GM12872 (cell line): ENCODE measurements at regions not wholly inside any gene's neighbourhood (a gene's known extent, or its start where the extent isn't known, plus 50 kb on each side); places are given as distances from the start of the nearest gene placed in this dataset.

Experiments
- TF ChIP-seq, protein P1 (sequence below): IDR thresholded peaks from 3 replicates; pipeline ENCODE4 v1.5.1; 2011; ENCODE audit warnings: low read depth, mild to moderate bottlenecking, low read length, moderate library complexity; ENCODE audit not compliant: insufficient read depth

DNA sequence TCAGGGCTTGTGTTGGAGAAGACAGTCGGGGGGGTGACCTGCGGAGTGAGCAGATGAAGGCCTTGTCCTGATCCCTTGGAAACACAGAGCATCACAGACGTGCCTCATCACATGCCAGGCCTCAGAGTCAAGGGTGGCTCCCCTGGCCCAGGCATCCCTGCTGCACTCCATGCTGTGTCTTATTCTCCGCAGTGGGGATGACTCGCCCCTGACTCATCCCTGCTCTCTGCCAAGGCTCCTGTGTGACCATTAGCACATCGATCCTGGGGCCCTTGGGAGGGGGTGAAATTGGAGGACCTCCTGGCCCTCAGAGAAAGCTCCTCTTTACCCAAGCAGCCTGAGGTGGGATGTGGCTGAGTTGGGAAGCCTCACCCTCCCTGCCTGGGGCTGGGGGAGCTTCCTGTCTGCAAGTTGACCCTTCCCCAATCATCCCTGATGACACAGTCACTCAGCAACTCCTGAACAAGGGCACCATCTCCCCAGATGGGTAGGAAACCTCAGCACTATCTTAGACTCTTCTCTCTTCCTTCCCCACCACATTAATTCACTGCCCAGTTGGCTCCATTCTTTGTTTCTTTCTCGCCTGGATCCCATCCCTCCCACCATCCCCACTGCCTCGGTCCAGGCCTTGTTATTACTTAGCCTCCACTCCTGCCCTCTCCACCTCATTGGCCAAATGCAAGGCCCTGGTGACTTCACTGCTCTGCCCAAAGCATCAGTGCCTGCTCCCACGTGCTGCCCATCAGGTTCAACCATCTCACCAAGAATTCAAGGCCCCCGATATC, 74.6 kb downstream of the CAMK2N1 start:
- TF ChIP-seq, protein P1, sequence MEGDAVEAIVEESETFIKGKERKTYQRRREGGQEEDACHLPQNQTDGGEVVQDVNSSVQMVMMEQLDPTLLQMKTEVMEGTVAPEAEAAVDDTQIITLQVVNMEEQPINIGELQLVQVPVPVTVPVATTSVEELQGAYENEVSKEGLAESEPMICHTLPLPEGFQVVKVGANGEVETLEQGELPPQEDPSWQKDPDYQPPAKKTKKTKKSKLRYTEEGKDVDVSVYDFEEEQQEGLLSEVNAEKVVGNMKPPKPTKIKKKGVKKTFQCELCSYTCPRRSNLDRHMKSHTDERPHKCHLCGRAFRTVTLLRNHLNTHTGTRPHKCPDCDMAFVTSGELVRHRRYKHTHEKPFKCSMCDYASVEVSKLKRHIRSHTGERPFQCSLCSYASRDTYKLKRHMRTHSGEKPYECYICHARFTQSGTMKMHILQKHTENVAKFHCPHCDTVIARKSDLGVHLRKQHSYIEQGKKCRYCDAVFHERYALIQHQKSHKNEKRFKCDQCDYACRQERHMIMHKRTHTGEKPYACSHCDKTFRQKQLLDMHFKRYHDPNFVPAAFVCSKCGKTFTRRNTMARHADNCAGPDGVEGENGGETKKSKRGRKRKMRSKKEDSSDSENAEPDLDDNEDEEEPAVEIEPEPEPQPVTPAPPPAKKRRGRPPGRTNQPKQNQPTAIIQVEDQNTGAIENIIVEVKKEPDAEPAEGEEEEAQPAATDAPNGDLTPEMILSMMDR: no peak

DNA sequence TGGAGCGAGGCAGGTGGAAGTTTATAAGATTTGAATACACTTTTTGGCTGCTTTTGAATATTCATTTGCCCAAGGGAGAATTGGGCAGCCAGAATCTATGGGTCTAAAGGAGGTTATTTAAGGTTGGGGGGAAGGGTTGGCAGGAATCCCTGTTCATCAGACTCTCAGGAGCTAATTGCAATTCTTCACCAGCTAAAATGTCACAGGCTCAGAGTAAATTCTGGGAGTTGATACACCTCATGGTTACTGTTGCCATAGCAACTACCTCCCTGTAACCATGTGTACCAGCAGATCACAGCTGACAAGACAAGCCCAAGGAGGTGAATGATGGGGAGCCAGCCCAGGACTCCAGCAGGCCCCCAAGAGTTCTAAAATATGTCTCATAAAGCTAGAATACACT, 75.5 kb downstream of the CAMK2N1 start:
- TF ChIP-seq, protein P1: no peak

DNA sequence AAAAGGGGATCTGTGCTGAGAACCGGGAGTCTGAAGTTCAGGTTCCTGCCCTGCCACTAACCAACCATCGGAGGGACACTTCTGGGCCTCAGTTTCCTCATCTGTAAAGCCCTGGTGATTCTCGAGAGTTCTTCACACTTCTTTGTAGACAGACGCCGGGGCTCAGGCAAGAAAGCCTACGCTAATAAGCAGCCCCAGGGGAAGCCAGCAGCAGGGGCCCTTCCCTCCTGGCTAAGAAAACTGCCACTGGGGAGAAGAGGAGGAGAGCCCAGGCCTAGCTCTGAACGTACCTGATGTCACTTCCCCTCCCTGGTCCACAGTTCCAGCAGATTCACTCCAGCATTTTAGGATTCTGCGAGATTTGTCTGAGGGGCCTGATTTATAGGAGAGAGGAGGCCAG, 76.0 kb downstream of the CAMK2N1 start:
- TF ChIP-seq, protein P1: no peak

DNA sequence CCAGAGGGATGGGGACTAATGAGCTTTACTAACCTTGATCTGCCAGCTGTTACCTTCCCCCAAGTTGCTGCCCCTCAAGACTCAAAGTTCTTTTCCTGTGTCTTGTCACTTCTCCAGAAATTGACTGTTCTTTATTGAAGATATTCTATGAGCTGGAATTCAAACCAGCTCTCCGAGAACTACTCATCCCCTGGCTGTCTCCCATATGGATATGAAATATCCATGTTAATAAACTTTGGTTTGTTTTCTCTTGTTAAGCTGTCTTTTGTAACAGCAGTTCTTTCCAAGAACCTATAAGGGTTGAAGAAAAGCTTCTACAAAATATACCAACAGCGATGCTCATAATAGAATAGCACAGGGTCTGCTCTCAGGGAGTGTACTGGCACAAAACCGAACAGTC, 77.0 kb downstream of the CAMK2N1 start:
- TF ChIP-seq, protein P1: no peak

DNA sequence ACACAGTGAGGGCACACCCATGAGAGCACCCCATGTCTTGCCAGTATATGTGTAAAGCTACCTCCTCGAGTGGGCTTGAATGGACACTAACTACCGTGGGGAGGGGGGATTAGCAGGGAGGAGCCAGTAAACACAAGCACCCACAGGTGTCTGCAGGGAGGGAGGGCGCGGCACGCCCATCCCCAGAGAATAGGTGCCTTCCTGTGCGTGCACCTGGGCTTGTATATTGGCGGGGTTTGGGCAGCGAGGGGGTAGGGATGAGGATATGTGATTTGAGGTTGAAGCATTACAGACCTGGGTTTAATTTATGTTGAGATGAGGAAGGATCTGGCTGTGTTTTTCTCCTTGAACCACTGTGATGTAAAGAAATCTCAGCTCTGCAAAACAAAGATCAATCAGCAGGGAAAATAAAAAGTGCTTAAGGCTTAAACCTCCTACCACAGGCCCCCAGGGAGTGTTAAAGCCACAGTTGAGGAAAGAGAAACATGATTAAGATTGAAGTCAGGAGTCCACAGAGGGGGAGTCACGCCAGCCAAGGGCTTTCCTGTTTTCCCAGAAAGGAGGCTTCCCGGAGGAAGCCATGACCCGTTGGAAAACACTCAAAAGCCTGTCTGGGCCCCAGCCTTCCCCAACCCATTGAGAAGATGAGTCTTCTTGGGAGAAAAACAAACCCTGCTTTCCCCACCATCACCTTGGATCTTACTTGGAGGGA, 80.0 kb downstream of the CAMK2N1 start:
- TF ChIP-seq, protein P1: no peak

DNA sequence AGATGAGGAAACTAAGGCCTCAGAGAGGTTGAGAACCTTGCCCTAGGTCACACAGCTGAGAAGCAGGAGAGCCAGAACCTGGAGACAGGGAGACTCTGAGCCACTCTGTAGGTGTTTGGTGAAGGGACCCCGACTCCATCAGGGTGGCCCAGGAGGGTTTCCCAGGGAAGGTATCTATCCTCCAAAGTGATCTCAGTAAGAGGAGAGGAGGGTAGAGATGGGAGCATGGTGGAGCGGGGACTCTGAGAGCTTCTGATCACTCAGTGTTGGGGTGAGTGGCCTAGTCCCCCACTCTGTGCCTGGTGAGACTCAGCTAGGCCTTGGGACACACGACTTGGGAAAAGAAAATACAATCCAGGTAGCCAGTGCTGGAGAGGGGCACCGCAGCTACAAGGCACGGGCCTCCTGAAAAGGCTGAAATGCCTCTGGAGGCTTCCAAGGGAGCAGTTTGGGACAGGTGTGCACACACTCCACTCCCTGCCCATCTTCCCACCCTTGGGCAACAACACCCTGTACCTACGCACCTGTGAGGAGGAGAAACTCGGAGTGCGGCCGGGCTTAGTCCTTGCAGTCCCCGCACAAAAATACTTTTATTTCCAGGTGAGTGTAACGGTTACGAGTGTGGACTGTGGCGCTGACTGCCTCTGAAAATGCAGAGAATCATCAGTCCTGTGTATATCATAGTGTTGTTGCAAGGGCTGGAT, 80.8 kb downstream of the CAMK2N1 start:
- TF ChIP-seq, protein P1: no peak
